Prostate gland (tissue), 2 donors: ENCODE measurements at regions not wholly inside any gene's neighbourhood (a gene's known extent, or its start where the extent isn't known, plus 50 kb on each side); places are given as distances from the start of the nearest gene placed in this dataset.

Experiments
- POLR2A ChIP-seq: fragments of 450-650 bp; IDR thresholded peaks from one replicate; pipeline ENCODE4 v1.6.1; 2016; ENCODE audit warnings: antibody characterized with exemption, mild to moderate bottlenecking
- POLR2AphosphoS5 ChIP-seq: sonication (generic); formaldehyde crosslinking; IDR thresholded peaks from one replicate; pipeline ENCODE4 v1.6.1; 2017; ENCODE audit warnings: antibody characterized with exemption
- TF ChIP-seq, protein P1 (sequence below), 4 experiments: fragments of 200-600 bp in 2 of 4; fragments of 450-650 bp in 2 of 4; sonication (generic) in 2 of 4; IDR thresholded peaks; 1 replicate in 3 of 4; 2 replicates in 1 of 4; pipeline ENCODE4 v1.5.1; 2016 to 2019; ENCODE audit warnings: antibody characterized with exemption in 4 of 4, mild to moderate bottlenecking in 2 of 4, moderate library complexity in 2 of 4

- TF ChIP-seq, protein P1, sequence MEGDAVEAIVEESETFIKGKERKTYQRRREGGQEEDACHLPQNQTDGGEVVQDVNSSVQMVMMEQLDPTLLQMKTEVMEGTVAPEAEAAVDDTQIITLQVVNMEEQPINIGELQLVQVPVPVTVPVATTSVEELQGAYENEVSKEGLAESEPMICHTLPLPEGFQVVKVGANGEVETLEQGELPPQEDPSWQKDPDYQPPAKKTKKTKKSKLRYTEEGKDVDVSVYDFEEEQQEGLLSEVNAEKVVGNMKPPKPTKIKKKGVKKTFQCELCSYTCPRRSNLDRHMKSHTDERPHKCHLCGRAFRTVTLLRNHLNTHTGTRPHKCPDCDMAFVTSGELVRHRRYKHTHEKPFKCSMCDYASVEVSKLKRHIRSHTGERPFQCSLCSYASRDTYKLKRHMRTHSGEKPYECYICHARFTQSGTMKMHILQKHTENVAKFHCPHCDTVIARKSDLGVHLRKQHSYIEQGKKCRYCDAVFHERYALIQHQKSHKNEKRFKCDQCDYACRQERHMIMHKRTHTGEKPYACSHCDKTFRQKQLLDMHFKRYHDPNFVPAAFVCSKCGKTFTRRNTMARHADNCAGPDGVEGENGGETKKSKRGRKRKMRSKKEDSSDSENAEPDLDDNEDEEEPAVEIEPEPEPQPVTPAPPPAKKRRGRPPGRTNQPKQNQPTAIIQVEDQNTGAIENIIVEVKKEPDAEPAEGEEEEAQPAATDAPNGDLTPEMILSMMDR (IDR thresholded peaks at IDR 0.05), result no peak
- TF ChIP-seq POLR2AphosphoS5, result no peak
- no peak for TF ChIP-seq POLR2A
Measured at GRCh38 chr3:78275420-78275852, 1235.5 kb downstream of the ROBO2 start.
